SK-N-SH treated with all-trans-retinoic acid at 6 μM for 48 hours (cell line): ENCODE measurements at regions not wholly inside any gene's neighbourhood (a gene's known extent, or its start where the extent isn't known, plus 50 kb on each side); places are given as distances from the start of the nearest gene placed in this dataset.

ENCODE experiments used
- CSDC2 ChIP-seq: fragments of 250-450 bp; sonication (Bioruptor Pico); IDR thresholded peaks from 2 replicates; pipeline ENCODE4 v1.5.0; 2020; ENCODE audit warnings: mild to moderate bottlenecking, moderate library complexity
- ZFP3 ChIP-seq: fragments of 250-450 bp; sonication (Bioruptor Pico); IDR thresholded peaks from 2 replicates; pipeline ENCODE4 v1.5.0; 2020; ENCODE audit warnings: mild to moderate bottlenecking, moderate library complexity
- TF ChIP-seq, protein P1 (sequence below): fragments of 250-450 bp; sonication (Bioruptor Pico); IDR thresholded peaks from 2 replicates; pipeline ENCODE4 v1.8.0; 2020; ENCODE audit warnings: mild to moderate bottlenecking, moderate library complexity, borderline replicate concordance
- TF ChIP-seq, protein P2 (sequence below): fragments of 250-450 bp; sonication (Bioruptor Pico); IDR thresholded peaks from 2 replicates; pipeline ENCODE4 v1.5.1; 2021; ENCODE audit warnings: mild to moderate bottlenecking, moderate library complexity

DNA sequence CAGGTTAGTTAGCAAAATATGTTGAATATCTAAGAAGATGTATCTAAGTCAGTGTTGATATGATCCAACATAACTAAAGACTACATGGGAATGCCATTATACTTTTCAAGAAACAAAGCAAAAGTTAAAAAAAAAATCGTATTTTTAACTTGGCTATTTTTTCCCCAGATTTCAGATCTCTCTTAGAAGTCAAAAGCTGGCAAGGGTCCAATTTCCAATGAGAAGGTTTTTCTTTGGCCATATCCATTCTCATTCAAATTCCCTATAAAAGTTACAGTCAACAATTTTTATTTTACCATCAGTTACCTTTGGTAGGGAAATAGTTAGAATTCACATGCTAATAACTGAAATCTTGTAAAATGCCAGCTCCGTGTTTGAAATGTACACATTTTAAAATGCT, 70.5 kb upstream of the FAT3 start:
- TF ChIP-seq, protein P1, sequence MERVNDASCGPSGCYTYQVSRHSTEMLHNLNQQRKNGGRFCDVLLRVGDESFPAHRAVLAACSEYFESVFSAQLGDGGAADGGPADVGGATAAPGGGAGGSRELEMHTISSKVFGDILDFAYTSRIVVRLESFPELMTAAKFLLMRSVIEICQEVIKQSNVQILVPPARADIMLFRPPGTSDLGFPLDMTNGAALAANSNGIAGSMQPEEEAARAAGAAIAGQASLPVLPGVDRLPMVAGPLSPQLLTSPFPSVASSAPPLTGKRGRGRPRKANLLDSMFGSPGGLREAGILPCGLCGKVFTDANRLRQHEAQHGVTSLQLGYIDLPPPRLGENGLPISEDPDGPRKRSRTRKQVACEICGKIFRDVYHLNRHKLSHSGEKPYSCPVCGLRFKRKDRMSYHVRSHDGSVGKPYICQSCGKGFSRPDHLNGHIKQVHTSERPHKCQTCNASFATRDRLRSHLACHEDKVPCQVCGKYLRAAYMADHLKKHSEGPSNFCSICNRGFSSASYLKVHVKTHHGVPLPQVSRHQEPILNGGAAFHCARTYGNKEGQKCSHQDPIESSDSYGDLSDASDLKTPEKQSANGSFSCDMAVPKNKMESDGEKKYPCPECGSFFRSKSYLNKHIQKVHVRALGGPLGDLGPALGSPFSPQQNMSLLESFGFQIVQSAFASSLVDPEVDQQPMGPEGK (CRISPR knock-in tag), result no peak
- no peak for TF ChIP-seq ZFP3 (CRISPR knock-in tag)
- TF ChIP-seq, protein P2, sequence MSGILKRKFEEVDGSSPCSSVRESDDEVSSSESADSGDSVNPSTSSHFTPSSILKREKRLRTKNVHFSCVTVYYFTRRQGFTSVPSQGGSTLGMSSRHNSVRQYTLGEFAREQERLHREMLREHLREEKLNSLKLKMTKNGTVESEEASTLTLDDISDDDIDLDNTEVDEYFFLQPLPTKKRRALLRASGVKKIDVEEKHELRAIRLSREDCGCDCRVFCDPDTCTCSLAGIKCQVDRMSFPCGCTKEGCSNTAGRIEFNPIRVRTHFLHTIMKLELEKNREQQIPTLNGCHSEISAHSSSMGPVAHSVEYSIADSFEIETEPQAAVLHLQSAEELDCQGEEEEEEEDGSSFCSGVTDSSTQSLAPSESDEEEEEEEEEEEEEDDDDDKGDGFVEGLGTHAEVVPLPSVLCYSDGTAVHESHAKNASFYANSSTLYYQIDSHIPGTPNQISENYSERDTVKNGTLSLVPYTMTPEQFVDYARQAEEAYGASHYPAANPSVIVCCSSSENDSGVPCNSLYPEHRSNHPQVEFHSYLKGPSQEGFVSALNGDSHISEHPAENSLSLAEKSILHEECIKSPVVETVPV, result no peak
- no peak for TF ChIP-seq CSDC2 (CRISPR knock-in tag)
